ENCODE measurements at regions not wholly inside any gene's neighbourhood (a gene's known extent, or its start where the extent isn't known, plus 50 kb on each side); places are given as distances from the start of the nearest gene placed in this dataset.

DNA sequence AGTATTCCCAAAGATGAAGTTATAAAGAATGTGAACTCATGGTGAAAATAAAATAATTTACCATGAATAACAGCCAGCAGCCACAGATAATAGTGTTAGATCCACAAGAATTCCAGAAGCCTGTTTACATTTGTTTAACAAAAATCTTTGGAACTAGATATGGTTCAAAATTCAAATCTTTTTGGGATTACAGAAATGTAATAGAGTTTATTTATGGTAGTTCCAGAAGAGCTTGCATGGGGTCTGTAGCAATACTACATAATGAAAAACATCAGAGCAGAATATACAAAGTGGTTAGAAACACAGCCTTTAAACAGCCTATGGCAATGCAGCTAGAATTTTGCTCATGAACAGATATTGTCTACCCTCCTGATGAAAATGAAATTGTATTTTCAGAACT, 179.1 kb downstream of the RDH14 start:
- TF ChIP-seq, protein P1, sequence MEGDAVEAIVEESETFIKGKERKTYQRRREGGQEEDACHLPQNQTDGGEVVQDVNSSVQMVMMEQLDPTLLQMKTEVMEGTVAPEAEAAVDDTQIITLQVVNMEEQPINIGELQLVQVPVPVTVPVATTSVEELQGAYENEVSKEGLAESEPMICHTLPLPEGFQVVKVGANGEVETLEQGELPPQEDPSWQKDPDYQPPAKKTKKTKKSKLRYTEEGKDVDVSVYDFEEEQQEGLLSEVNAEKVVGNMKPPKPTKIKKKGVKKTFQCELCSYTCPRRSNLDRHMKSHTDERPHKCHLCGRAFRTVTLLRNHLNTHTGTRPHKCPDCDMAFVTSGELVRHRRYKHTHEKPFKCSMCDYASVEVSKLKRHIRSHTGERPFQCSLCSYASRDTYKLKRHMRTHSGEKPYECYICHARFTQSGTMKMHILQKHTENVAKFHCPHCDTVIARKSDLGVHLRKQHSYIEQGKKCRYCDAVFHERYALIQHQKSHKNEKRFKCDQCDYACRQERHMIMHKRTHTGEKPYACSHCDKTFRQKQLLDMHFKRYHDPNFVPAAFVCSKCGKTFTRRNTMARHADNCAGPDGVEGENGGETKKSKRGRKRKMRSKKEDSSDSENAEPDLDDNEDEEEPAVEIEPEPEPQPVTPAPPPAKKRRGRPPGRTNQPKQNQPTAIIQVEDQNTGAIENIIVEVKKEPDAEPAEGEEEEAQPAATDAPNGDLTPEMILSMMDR (IDR thresholded peaks at IDR 0.05; ENCODE audit: borderline replicate concordance, insufficient read depth, low read depth, low read length) = no peak
- H3K4me3 ChIP-seq (ENCODE audit: low read depth, low read length) = no peak overlapping the region

DNA sequence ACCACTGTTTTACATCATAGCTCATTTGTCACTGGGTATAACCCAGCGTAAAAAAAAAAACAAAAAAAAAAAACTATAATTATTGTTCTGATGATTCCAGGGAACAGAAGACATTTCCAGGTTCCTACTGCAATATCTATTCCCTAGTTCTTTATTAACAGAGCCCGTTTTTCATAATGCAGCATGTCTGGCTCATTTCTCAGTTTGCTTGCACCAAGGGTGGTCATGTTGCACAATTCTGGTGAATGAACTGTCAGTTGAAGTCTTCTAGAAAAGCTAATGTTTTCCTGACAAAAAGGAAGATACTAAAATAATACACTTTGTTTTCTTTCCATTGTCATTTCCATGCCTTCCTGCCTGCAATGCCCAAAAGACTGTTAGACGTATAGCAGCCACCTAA, 180.1 kb downstream of the RDH14 start:
- no peak overlapping the region for H3K4me3 ChIP-seq (ENCODE audit: low read depth, low read length)
- TF ChIP-seq, protein P1 (IDR thresholded peaks at IDR 0.05; ENCODE audit: borderline replicate concordance, insufficient read depth, low read depth, low read length) = no peak

DNA sequence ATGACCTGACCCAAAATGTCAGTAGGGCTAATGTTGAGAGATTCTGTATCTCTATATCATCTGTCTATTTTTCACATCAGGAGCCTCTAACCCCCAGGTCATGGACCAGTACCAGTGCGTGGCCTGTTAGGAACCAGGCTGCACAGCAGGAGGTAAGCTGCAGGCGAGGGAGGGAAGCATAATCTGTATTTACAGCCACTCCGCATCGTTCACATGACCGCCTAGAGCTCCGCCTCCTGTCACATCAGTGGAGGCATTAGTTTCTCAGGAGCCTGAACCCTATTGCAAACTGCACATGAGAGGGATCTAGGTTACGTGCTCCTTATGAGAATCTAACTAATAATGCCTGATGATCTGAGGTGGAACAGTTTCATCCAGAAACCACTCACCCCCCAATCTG, 180.6 kb downstream of the RDH14 start:
- TF ChIP-seq, protein P1 (IDR thresholded peaks at IDR 0.05; ENCODE audit: borderline replicate concordance, insufficient read depth, low read depth, low read length) = no peak
- H3K4me3 ChIP-seq (ENCODE audit: low read depth, low read length) = no peak overlapping the region

DNA sequence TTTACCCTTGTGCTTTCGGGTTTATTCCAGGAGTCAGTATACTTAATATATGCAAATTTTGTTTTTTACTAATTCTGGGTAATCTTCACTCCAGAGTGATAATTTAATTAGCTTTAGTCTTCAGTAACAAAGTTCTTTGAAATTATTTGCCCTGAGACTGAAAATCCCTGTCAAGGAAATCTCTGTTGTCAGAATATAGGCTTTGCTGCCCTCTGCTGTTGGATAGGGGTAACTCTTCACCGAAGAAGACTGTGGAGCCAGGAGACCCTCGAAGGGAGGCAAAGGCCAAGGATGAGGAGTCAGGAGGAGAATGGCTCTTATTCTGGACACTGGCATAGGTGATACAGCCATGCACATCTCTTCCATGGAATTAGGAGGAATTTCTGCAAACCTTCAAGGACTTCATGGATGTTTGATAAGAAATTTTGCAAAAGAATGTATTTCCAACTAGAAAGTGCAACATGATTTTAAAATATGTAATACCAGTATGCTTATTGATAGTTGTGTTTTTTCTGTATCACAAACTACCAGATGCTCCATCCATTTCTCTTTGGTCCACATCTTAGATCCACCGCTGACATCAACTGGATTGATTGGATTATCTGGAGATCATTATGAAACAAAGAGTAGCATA, 182.3 kb downstream of the RDH14 start:
- TF ChIP-seq, protein P1 (IDR thresholded peaks at IDR 0.05; ENCODE audit: borderline replicate concordance, insufficient read depth, low read depth, low read length) = peak; percentile 79
- H3K4me3 ChIP-seq (ENCODE audit: low read depth, low read length) = no peak overlapping the region

DNA sequence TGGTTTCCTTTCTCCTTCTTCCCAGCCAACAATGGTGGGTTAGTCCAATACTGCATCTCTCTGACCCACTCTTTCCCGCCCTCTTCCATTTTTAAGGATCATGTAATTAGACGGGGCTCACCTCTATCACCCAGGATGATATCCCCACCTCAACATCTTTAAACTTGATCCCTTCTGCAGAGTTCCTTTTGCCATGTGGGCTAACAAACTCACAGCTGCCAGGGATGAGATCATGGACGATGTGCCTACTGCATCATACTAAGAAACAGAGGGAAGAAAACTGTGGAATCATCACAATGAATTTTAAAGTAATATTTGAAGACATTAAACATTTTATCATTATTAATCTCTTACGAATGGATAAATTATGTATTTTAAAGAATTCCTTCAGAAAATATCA, 183.5 kb downstream of the RDH14 start:
- no peak overlapping the region for H3K4me3 ChIP-seq (ENCODE audit: low read depth, low read length)
- TF ChIP-seq, protein P1 (IDR thresholded peaks at IDR 0.05; ENCODE audit: borderline replicate concordance, insufficient read depth, low read depth, low read length) = no peak

DNA sequence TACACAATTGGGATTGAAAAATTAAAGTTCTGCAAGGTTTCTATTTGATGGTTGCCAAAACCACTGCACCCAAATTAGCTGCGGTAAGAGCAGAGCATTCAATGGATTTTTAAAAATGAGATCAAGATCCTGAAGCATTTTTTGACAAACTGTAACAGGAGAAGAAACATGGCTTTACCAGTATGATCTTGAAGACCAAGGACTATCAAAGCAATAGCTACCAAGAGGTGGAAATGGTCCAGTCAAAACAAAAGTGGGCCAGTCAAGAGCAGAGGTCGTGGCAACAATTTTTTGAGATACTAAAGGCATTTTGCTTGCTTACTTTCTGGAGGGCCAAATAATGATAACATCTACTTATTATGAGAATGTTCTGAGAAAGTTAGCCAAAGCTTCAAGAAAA, 186.8 kb downstream of the RDH14 start:
- TF ChIP-seq, protein P1 (IDR thresholded peaks at IDR 0.05; ENCODE audit: borderline replicate concordance, insufficient read depth, low read depth, low read length) = no peak
- no peak overlapping the region for H3K4me3 ChIP-seq (ENCODE audit: low read depth, low read length)

DNA sequence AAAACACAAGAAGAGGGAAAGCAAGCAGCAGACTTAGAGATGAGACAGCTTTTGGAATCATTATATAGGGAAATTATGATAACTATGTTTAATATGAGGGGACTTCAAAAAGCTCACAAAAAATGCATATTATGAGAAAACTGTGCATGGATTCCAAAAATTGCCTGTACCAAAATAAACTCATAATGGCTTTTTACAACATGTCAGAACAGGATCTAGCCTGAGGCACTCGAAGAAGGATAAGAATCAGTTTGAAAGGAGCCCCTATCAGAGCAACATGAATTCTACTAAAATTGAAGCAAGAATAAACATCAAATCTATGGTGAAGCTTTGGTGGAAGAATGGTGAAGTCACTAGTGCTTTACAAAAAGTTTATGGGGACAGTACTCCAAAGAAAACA, 187.4 kb downstream of the RDH14 start:
- TF ChIP-seq, protein P1 (IDR thresholded peaks at IDR 0.05; ENCODE audit: borderline replicate concordance, insufficient read depth, low read depth, low read length) = no peak
- H3K4me3 ChIP-seq (ENCODE audit: low read depth, low read length) = no peak overlapping the region

Data from GM12875 (cell line).